Sigmoid colon (tissue), 4 donors: ENCODE measurements at regions not wholly inside any gene's neighbourhood (a gene's known extent, or its start where the extent isn't known, plus 50 kb on each side); places are given as distances from the start of the nearest gene placed in this dataset.

Experiments
- POLR2A ChIP-seq, 2 donors: fragments of 450-650 bp; IDR thresholded peaks; one replicate each; pipeline ENCODE4 v1.6.1; 2016; ENCODE audit warnings: antibody characterized with exemption in 2 of 2, mild to moderate bottlenecking in 2 of 2, moderate library complexity in 2 of 2
- POLR2AphosphoS5 ChIP-seq, 4 donors: sonication (generic); formaldehyde crosslinking; IDR thresholded peaks; one replicate each; pipeline ENCODE4 v1.6.1; 2017; ENCODE audit warnings: antibody characterized with exemption in 4 of 4
- TF ChIP-seq, protein P1 (sequence below), 4 experiments: fragments of 450-650 bp in 3 of 4; fragments of 200-600 bp in 1 of 4; IDR thresholded peaks; one replicate each; pipeline ENCODE4 v1.5.1; 2016 to 2019; ENCODE audit warnings: antibody characterized with exemption in 4 of 4, mild to moderate bottlenecking in 3 of 4, moderate library complexity in 2 of 4

DNA sequence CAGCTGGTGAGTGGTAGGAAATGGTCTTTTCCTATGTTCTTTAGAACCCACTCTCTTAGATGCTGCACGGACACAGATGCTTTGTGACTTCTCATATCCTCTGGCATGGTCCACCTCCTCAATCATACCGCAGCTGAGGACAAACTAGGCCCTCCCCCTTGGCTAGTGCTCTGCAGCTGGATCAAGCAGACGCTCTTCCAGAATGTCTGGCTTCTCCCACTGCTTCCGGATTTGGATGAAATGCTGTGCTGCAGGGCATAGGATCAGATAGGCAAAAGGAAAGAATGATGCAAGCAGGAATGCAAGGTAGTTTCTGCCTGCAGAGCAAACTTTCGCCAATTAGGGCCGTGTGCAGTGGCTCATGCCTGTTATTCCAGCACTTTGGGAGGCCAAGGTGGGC, 75.7 kb upstream of the SLC4A7 start:
- TF ChIP-seq, protein P1, sequence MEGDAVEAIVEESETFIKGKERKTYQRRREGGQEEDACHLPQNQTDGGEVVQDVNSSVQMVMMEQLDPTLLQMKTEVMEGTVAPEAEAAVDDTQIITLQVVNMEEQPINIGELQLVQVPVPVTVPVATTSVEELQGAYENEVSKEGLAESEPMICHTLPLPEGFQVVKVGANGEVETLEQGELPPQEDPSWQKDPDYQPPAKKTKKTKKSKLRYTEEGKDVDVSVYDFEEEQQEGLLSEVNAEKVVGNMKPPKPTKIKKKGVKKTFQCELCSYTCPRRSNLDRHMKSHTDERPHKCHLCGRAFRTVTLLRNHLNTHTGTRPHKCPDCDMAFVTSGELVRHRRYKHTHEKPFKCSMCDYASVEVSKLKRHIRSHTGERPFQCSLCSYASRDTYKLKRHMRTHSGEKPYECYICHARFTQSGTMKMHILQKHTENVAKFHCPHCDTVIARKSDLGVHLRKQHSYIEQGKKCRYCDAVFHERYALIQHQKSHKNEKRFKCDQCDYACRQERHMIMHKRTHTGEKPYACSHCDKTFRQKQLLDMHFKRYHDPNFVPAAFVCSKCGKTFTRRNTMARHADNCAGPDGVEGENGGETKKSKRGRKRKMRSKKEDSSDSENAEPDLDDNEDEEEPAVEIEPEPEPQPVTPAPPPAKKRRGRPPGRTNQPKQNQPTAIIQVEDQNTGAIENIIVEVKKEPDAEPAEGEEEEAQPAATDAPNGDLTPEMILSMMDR (IDR thresholded peaks at IDR 0.05): no peak
- TF ChIP-seq POLR2AphosphoS5 (IDR thresholded peaks at IDR 0.05): peak in 1 of 4 donors; percentile 15
- no peak for TF ChIP-seq POLR2A (IDR thresholded peaks at IDR 0.05)
